H1 (cell line): ENCODE measurements at regions not wholly inside any gene's neighbourhood (a gene's known extent, or its start where the extent isn't known, plus 50 kb on each side); places are given as distances from the start of the nearest gene placed in this dataset.

ENCODE experiments used
- CTCF ChIA-PET: fragments of 300-600 bp; sonication (Branson Sonifier 250); formaldehyde crosslinking; loops from one replicate; lab custom pipeline; 2021; ENCODE audit not compliant: partially characterized antibody; lab: Charles Lee
- POLR2A ChIA-PET: fragments of 300-600 bp; sonication (Branson Sonifier 250); formaldehyde crosslinking; loops from one replicate; lab custom pipeline; 2021; ENCODE audit warnings: inconsistent platforms; ENCODE audit not compliant: partially characterized antibody; lab: Charles Lee
- DNase-seq, 2 experiments: peaks; one replicate each; pipeline versions ENCODE4 v3.0.0 to v3.0.0-alpha.2; 2010 to 2022; ENCODE audit warnings: low spot score in 2 of 2, low read depth in 1 of 2, mixed read lengths in 1 of 2
- FAIRE-seq: peaks from 2 replicates; lab custom pipeline; 2011; peaks lifted over from hg19 to GRCh38; lab: Jason Lieb, UNC
- H2AFZ ChIP-seq: 2 replicates; pipeline ENCODE4 v1.8.1; 2012; ENCODE audit warnings: low read length, inconsistent platforms
- H2AK5ac ChIP-seq: 2 replicates; pipeline ENCODE4 v1.6.1; 2013; ENCODE audit warnings: low read depth, low read length
- H2BK120ac ChIP-seq: replicated peaks from 2 replicates; pipeline ENCODE3; 2013; ENCODE audit warnings: low read depth, low read length, inconsistent platforms
- H2BK12ac ChIP-seq: 2 replicates; pipeline ENCODE4 v1.6.1; 2013; ENCODE audit warnings: low read depth, low read length
- H2BK15ac ChIP-seq: 2 replicates; pipeline ENCODE4 v1.6.1; 2013; ENCODE audit warnings: low read length
- H2BK20ac ChIP-seq: 2 replicates; pipeline ENCODE4 v1.6.1; 2013; ENCODE audit warnings: low read length
- H2BK5ac ChIP-seq: 2 replicates; pipeline ENCODE4 v1.6.1; 2013; ENCODE audit warnings: low read depth, low read length
- H3K14ac ChIP-seq: 2 replicates; pipeline ENCODE4 v1.6.1; 2013; ENCODE audit warnings: inconsistent platforms; ENCODE audit not compliant: insufficient read length
- H3K18ac ChIP-seq: 2 replicates; pipeline ENCODE4 v1.6.1; 2013; ENCODE audit warnings: low read length; ENCODE audit errors: extremely low read depth
- H3K23ac ChIP-seq: 2 replicates; pipeline ENCODE4 v1.6.1; 2013; ENCODE audit warnings: inconsistent platforms; ENCODE audit not compliant: insufficient read length
- H3K23me2 ChIP-seq: 2 replicates; pipeline ENCODE4 v1.6.1; 2013; ENCODE audit warnings: low read depth, low read length
- H3K27ac ChIP-seq: 2 replicates; pipeline ENCODE4 v1.6.1; 2011; ENCODE audit warnings: low read depth, low read length, inconsistent platforms
- H3K27me3 ChIP-seq, 4 experiments: replicated peaks in 1 of 4; 1 replicate in 1 of 4; 2 replicates in 3 of 4; pipeline versions ENCODE4 v1.6.1 to v1.8.1; 2011 to 2013; ENCODE audit warnings: low read length in 3 of 4, mild to moderate bottlenecking in 3 of 4, inconsistent platforms in 2 of 4, mixed read lengths in 2 of 4, moderate library complexity in 1 of 4; ENCODE audit not compliant: control insufficient read depth in 3 of 4, insufficient read depth in 3 of 4; ENCODE audit errors: extremely low read depth in 1 of 4
- H3K36me3 ChIP-seq, 4 experiments: 2 replicates each; pipeline versions ENCODE4 v1.6.1 to v1.8.1; 2011 to 2013; ENCODE audit warnings: mild to moderate bottlenecking in 4 of 4, low read length in 3 of 4, moderate library complexity in 2 of 4, control low read depth in 1 of 4, inconsistent platforms in 1 of 4; ENCODE audit not compliant: insufficient read depth in 4 of 4, control insufficient read depth in 2 of 4
- H3K4ac ChIP-seq: replicated peaks from 2 replicates; pipeline ENCODE3; 2013; ENCODE audit warnings: low read length, low read depth, mixed read lengths, inconsistent platforms; ENCODE audit not compliant: insufficient read length
- H3K4me1 ChIP-seq, 4 experiments: replicated peaks in 1 of 4; 1 replicate in 1 of 4; 2 replicates in 3 of 4; pipeline versions ENCODE4 v1.6.1 to v1.8.1; 2011 to 2013; ENCODE audit warnings: low read length in 3 of 4, inconsistent platforms in 2 of 4, mixed read lengths in 1 of 4; ENCODE audit not compliant: insufficient read depth in 4 of 4, control insufficient read depth in 3 of 4
- H3K4me2 ChIP-seq, 2 experiments: 2 replicates each; pipeline versions ENCODE4 v1.6.1 to v1.8.1; 2011 to 2013; ENCODE audit warnings: low read depth in 2 of 2, low read length in 2 of 2, control low read depth in 1 of 2, inconsistent platforms in 1 of 2, mild to moderate bottlenecking in 1 of 2; ENCODE audit not compliant: insufficient read depth in 1 of 2
- H3K4me3 ChIP-seq, 4 experiments: fragments of 200-600, 300-600 bp in 1 of 4; sonication (generic), shearing (Covaris generic), sonication (Bioruptor Twin) in 1 of 4; 2 replicates each; pipeline versions ENCODE4 v1.5.1 to v1.8.1; 2011 to 2016; ENCODE audit warnings: low read length in 4 of 4, low read depth in 3 of 4, control low read depth in 2 of 4, inconsistent platforms in 2 of 4, mild to moderate bottlenecking in 2 of 4, mixed read lengths in 1 of 4, moderate library complexity in 1 of 4; ENCODE audit not compliant: insufficient read depth in 2 of 4; ENCODE audit errors: extremely low read depth in 1 of 4
- H3K56ac ChIP-seq: replicated peaks from 2 replicates; pipeline ENCODE3; 2013; ENCODE audit warnings: low read depth, mild to moderate bottlenecking, mixed read lengths, low read length, inconsistent platforms; ENCODE audit not compliant: insufficient read length
- H3K79me1 ChIP-seq: 2 replicates; pipeline ENCODE4 v1.6.1; 2013; ENCODE audit warnings: low read depth, low read length, control low read depth
- H3K79me2 ChIP-seq, 2 experiments: 2 replicates each; pipeline versions ENCODE4 v1.6.1 to v1.8.1; 2012 to 2013; ENCODE audit warnings: low read length in 2 of 2, mild to moderate bottlenecking in 2 of 2, inconsistent platforms in 1 of 2; ENCODE audit not compliant: insufficient read depth in 2 of 2, control insufficient read depth in 1 of 2
- H3K9ac ChIP-seq, 4 experiments: replicated peaks in 1 of 4; 1 replicate in 1 of 4; 2 replicates in 3 of 4; pipeline versions ENCODE4 v1.6.1 to v1.8.1; 2011 to 2013; ENCODE audit warnings: low read depth in 3 of 4, low read length in 3 of 4, control low read depth in 2 of 4, mild to moderate bottlenecking in 2 of 4, moderate library complexity in 2 of 4, inconsistent platforms in 1 of 4; ENCODE audit errors: extremely low read depth in 1 of 4
- H3K9me3 ChIP-seq, 2 experiments: 2 replicates each; pipeline versions ENCODE4 v1.6.1 to v1.8.1; 2012 to 2013; ENCODE audit warnings: mild to moderate bottlenecking in 2 of 2, moderate library complexity in 2 of 2, control low read depth in 1 of 2, inconsistent platforms in 1 of 2, low read depth in 1 of 2, low read length in 1 of 2, mixed read lengths in 1 of 2; ENCODE audit not compliant: insufficient read depth in 2 of 2
- H4K20me1 ChIP-seq, 2 experiments: replicated peaks in 1 of 2; 2 replicates each; pipeline versions ENCODE3 to v1.8.1; 2011 to 2013; ENCODE audit warnings: inconsistent platforms in 2 of 2, low read length in 2 of 2, mild to moderate bottlenecking in 1 of 2; ENCODE audit not compliant: insufficient read depth in 2 of 2, control insufficient read depth in 1 of 2
- H4K5ac ChIP-seq: 2 replicates; pipeline ENCODE4 v1.6.1; 2013; ENCODE audit warnings: low read length, low read depth, mixed read lengths, inconsistent platforms; ENCODE audit not compliant: insufficient read length
- H4K8ac ChIP-seq: 2 replicates; pipeline ENCODE4 v1.8.0; 2013; ENCODE audit warnings: mild to moderate bottlenecking, moderate library complexity, low read length, inconsistent platforms; ENCODE audit not compliant: insufficient read depth; ENCODE audit errors: extremely low read depth
- H4K91ac ChIP-seq: replicated peaks from 2 replicates; pipeline ENCODE3; 2013; ENCODE audit warnings: low read length, mixed read lengths, inconsistent platforms; ENCODE audit not compliant: insufficient read length
- MAX ChIP-seq: IDR thresholded peaks from 2 replicates; pipeline ENCODE4 v1.6.1; 2012; ENCODE audit warnings: inconsistent platforms
- POLR2A ChIP-seq, 2 experiments: IDR thresholded peaks; 1 replicate in 1 of 2; 2 replicates in 1 of 2; pipeline ENCODE4 v1.6.1; 2011; ENCODE audit warnings: low read depth in 2 of 2, low read length in 2 of 2, mild to moderate bottlenecking in 2 of 2; ENCODE audit errors: control extremely low read depth in 1 of 2
- SP2 ChIP-seq: IDR thresholded peaks from 2 replicates; pipeline ENCODE4 v1.6.1; 2012; ENCODE audit warnings: mild to moderate bottlenecking, low read length, inconsistent platforms
- TEAD4 ChIP-seq: IDR thresholded peaks from 2 replicates; pipeline ENCODE4 v1.6.1; 2012; ENCODE audit warnings: low read depth, low read length, inconsistent platforms, mixed read lengths

GRCh38 chr17:33434841-33435240 lies 141.7 kb upstream of the ASIC2 start:
- Histone ChIP-seq H3K9ac (no peak overlapping the region), H3K36me3 (no peaks in the 10 kb centered on the region), H4K5ac (no peak overlapping the region), H3K4me3 (no peak overlapping the region), H3K79me1 (no peaks in the 10 kb centered on the region), H2AK5ac (no peak overlapping the region), H4K20me1 (no peaks in the 10 kb centered on the region), H3K4me1 (no peaks in the 10 kb centered on the region), H2BK12ac (no peak overlapping the region), H3K18ac (no peak overlapping the region), H4K8ac (no peak overlapping the region), H3K14ac (no peak overlapping the region), H3K9me3 (no peaks in the 10 kb centered on the region), H3K56ac (no peak overlapping the region), H2BK20ac (no peak overlapping the region), H3K4me2 (no peak overlapping the region), H3K27ac (no peak overlapping the region), H2BK120ac (no peak overlapping the region), H3K23ac (no peak overlapping the region), H3K27me3 (no peaks in the 10 kb centered on the region), H2AFZ (no peak overlapping the region), H3K23me2 (no peaks in the 10 kb centered on the region), H3K4ac (no peak overlapping the region), H3K79me2 (no peaks in the 10 kb centered on the region), H4K91ac (no peak overlapping the region), H2BK15ac (no peak overlapping the region), H2BK5ac (no peak overlapping the region)
- TF ChIP-seq TEAD4 (no peak), MAX (no peak), POLR2A (IDR thresholded peaks at IDR 0.05; ENCODE audit: control extremely low read depth in 1 of 2, low read depth in 2 of 2, low read length in 2 of 2) (no peak), SP2 (no peak)
- no peak for FAIRE-seq
- no peak for DNase-seq
- CTCF ChIA-PET, result no interaction called here
- POLR2A ChIA-PET, result no interaction called here
